ENCODE measurements at regions not wholly inside any gene's neighbourhood (a gene's known extent, or its start where the extent isn't known, plus 50 kb on each side); places are given as distances from the start of the nearest gene placed in this dataset.

DNA sequence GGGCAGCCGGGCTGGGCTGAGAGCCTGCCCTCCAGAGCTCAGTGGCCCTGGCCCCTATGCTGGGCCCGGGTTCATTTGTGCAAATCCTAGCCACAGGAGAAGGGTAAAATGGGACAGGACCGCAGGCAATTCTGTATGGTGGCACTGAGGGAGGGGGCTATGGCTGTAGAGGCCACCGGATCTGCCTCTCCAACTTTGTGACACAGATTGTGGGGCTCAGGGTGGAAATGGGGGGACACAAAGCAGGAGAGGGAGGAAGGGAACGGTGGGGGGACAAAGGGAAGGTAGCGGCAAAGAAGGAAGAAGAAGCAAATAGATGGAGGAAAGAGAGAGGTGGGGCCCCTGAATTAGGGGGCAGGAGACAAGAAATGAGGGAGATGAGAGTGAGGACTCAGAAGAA lies 201.1 kb downstream of the SMAD2 start:
- Histone ChIP-seq H3K4me1 (ENCODE audit: control insufficient read depth, low read length) (no peaks in the 10 kb centered on the region), H3K9me3 (ENCODE audit: control insufficient read depth, insufficient read depth, low read length) (no peaks in the 10 kb centered on the region), H3K4me3 (ENCODE audit: low read length) (no peak overlapping the region), H3K27ac (ENCODE audit: low read depth, low read length) (no peak overlapping the region), H3K27me3 (ENCODE audit: control insufficient read depth, low read length) (no peaks in the 10 kb centered on the region; the same call in 1 of the 2 replicates), H3K79me2 (ENCODE audit: control insufficient read depth, low read length) (no peaks in the 10 kb centered on the region), H3F3A (ENCODE audit: control insufficient read depth, insufficient read depth) (no peaks in the 10 kb centered on the region), H3K36me3 (ENCODE audit: control insufficient read depth, low read length) (no peaks in the 10 kb centered on the region), H4K20me1 (ENCODE audit: control insufficient read depth, insufficient read depth, low read depth, low read length) (no peaks in the 10 kb centered on the region), H3K4me2 (ENCODE audit: low read length) (no peak overlapping the region), H3K9me2 (replicated peaks; ENCODE audit: control insufficient read depth, low read length) (no peaks in the 10 kb centered on the region)
- TF ChIP-seq EZH2phosphoT487 (IDR thresholded peaks at IDR 0.05; ENCODE audit: borderline replicate concordance, low read length), result no peak
- TF ChIP-seq, protein P1, sequence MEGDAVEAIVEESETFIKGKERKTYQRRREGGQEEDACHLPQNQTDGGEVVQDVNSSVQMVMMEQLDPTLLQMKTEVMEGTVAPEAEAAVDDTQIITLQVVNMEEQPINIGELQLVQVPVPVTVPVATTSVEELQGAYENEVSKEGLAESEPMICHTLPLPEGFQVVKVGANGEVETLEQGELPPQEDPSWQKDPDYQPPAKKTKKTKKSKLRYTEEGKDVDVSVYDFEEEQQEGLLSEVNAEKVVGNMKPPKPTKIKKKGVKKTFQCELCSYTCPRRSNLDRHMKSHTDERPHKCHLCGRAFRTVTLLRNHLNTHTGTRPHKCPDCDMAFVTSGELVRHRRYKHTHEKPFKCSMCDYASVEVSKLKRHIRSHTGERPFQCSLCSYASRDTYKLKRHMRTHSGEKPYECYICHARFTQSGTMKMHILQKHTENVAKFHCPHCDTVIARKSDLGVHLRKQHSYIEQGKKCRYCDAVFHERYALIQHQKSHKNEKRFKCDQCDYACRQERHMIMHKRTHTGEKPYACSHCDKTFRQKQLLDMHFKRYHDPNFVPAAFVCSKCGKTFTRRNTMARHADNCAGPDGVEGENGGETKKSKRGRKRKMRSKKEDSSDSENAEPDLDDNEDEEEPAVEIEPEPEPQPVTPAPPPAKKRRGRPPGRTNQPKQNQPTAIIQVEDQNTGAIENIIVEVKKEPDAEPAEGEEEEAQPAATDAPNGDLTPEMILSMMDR (IDR thresholded peaks at IDR 0.05; ENCODE audit: low read depth, low read length, poor library complexity, severe bottlenecking), result no peak

DNA sequence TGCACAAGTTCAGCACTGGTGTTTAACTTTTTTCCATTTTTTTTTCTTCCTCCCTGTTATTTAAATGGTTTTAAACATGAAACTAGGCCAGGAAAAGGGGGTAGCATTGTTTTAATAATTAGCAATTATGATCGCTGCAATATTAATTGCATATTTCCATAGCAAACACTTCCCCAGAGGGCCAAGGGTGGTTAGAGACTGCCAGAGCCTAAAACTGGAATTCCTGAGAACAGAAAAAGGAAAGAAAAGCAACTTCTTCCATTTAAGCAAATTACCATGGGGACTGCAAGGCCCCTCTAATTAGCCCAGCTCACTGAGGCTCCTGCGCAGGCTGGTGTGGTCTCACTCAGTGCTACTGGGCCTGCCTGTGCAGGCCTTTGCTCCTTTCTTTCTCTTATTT lies 201.5 kb downstream of the SMAD2 start:
- H3K4me2 ChIP-seq (ENCODE audit: low read length), result no peak overlapping the region
- H3K27me3 ChIP-seq (ENCODE audit: control insufficient read depth, low read length), result no peaks in the 10 kb centered on the region; the same call in 1 of the 2 replicates
- no peaks in the 10 kb centered on the region for H4K20me1 ChIP-seq (ENCODE audit: control insufficient read depth, insufficient read depth, low read depth, low read length)
- no peaks in the 10 kb centered on the region for H3F3A ChIP-seq (ENCODE audit: control insufficient read depth, insufficient read depth)
- no peaks in the 10 kb centered on the region for H3K36me3 ChIP-seq (ENCODE audit: control insufficient read depth, low read length)
- H3K4me3 ChIP-seq (ENCODE audit: low read length), result no peak overlapping the region
- TF ChIP-seq EZH2phosphoT487 (IDR thresholded peaks at IDR 0.05; ENCODE audit: borderline replicate concordance, low read length), result no peak
- TF ChIP-seq, protein P1 (IDR thresholded peaks at IDR 0.05; ENCODE audit: low read depth, low read length, poor library complexity, severe bottlenecking), result no peak
- no peaks in the 10 kb centered on the region for H3K9me2 ChIP-seq (replicated peaks; ENCODE audit: control insufficient read depth, low read length)
- H3K79me2 ChIP-seq (ENCODE audit: control insufficient read depth, low read length), result no peaks in the 10 kb centered on the region
- H3K27ac ChIP-seq (ENCODE audit: low read depth, low read length), result no peak overlapping the region
- H3K9me3 ChIP-seq (ENCODE audit: control insufficient read depth, insufficient read depth, low read length), result no peaks in the 10 kb centered on the region
- H3K4me1 ChIP-seq (ENCODE audit: control insufficient read depth, low read length), result no peaks in the 10 kb centered on the region

DNA sequence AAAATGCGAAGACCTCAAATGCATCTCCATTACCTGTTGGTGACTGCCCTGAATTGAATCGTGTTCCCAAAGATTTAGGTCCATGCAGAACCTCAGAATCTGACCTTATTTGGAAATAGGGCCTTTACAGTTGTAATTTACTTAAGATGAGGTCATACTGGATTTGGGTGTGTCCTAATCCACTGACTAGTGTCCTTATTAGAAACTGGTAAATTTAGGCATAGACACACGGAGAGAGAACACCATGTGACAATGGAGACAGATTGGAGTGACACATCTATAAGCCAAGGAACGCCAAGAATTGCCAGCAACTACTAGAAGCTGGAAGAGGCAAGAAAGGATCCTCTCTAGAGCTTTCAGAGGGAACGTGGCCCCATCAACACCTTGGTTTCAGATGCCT lies 203.1 kb downstream of the SMAD2 start:
- no peaks in the 10 kb centered on the region for H4K20me1 ChIP-seq (ENCODE audit: control insufficient read depth, insufficient read depth, low read depth, low read length)
- no peak for TF ChIP-seq EZH2phosphoT487 (IDR thresholded peaks at IDR 0.05; ENCODE audit: borderline replicate concordance, low read length)
- TF ChIP-seq, protein P1 (IDR thresholded peaks at IDR 0.05; ENCODE audit: low read depth, low read length, poor library complexity, severe bottlenecking), result no peak
- H3K4me3 ChIP-seq (ENCODE audit: low read length), result no peak overlapping the region
- H3K4me2 ChIP-seq (ENCODE audit: low read length), result no peak overlapping the region
- no peaks in the 10 kb centered on the region for H3K36me3 ChIP-seq (ENCODE audit: control insufficient read depth, low read length)
- no peaks in the 10 kb centered on the region for H3K4me1 ChIP-seq (ENCODE audit: control insufficient read depth, low read length)
- H3K9me3 ChIP-seq (ENCODE audit: control insufficient read depth, insufficient read depth, low read length), result no peaks in the 10 kb centered on the region
- no peaks in the 10 kb centered on the region for H3F3A ChIP-seq (ENCODE audit: control insufficient read depth, insufficient read depth)
- H3K79me2 ChIP-seq (ENCODE audit: control insufficient read depth, low read length), result no peaks in the 10 kb centered on the region
- H3K27me3 ChIP-seq (ENCODE audit: control insufficient read depth, low read length), result no peaks in the 10 kb centered on the region; the same call in 1 of the 2 replicates
- H3K9me2 ChIP-seq (replicated peaks; ENCODE audit: control insufficient read depth, low read length), result no peaks in the 10 kb centered on the region
- H3K27ac ChIP-seq (ENCODE audit: low read depth, low read length), result no peak overlapping the region

All from DOHH2 (cell line).